ENCODE measurements at regions not wholly inside any gene's neighbourhood (a gene's known extent, or its start where the extent isn't known, plus 50 kb on each side); places are given as distances from the start of the nearest gene placed in this dataset.

DNA sequence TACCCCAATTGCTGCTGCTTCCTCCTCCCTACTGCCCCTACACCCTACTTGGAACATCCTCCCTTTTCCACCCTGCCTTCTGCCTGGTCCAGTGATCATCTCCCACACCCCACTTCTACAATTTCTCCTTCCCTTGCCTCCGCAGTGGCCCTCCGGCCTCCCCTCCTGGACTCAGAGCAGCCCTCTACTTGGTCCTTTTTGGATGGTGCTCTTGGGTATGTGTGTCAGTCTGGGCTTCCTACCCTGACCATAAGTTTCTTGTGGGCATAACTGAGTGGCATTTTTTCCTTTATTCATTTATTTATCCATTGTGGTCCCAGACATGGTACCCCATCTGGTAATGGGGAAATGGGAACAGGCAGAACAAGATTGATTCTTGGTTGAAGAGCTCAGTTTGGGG, 111.4 kb upstream of the NAV2 start:
- H2BK5ac ChIP-seq (ENCODE audit: low read length): no peak overlapping the region
- no peak overlapping the region for H2AFZ ChIP-seq (ENCODE audit: low read length)
- H3K4me1 ChIP-seq (ENCODE audit: control insufficient read depth in 2 of 2, insufficient read depth in 1 of 2, low read depth in 1 of 2, low read length in 2 of 2): peaks cover 2 to 4% of the 10 kb centered on the region in 2 donors
- WGBS, 2 donors (ENCODE audit: extremely low coverage in 2 of 2, insufficient read length in 2 of 2, insufficient replicate concordance in 1 of 2): no CpG with 5 or more reads among the region's 2 CpGs
- no peak overlapping the region for H3K27ac ChIP-seq (replicated peaks; ENCODE audit: low read length)
- no peak overlapping the region for H4K8ac ChIP-seq (ENCODE audit: low read depth, low read length)
- H4K91ac ChIP-seq (ENCODE audit: low read depth, low read length, poor library complexity): no peak overlapping the region
- H3K9ac ChIP-seq (ENCODE audit: low read depth, low read length, poor library complexity): peak overlapping the region; percentile 22
- H2BK120ac ChIP-seq (ENCODE audit: low read depth, low read length): no peak overlapping the region
- peaks cover 0 to 3% of the 10 kb centered on the region in 2 donors for H3K9me3 ChIP-seq (replicated peaks in 1 of 2; ENCODE audit: control insufficient read depth in 2 of 2, insufficient read depth in 1 of 2, low read depth in 1 of 2, low read length in 2 of 2)
- H3K4me2 ChIP-seq (ENCODE audit: insufficient read depth, low read length, poor library complexity, severe bottlenecking): no peak overlapping the region
- no peaks in the 10 kb centered on the region for H3K36me3 ChIP-seq (replicated peaks in 1 of 2; ENCODE audit: control insufficient read depth in 2 of 2, insufficient read depth in 2 of 2, low read length in 2 of 2)
- H3K27me3 ChIP-seq (ENCODE audit: control insufficient read depth in 3 of 3, insufficient read depth in 3 of 3, low read depth in 1 of 3, low read length in 3 of 3): no peaks in the 10 kb centered on the region
- no peak overlapping the region for H3K23ac ChIP-seq (ENCODE audit: low read depth, low read length, poor library complexity)
- no peak overlapping the region for H2AK5ac ChIP-seq (ENCODE audit: low read depth, low read length)
- no peak overlapping the region for H3K18ac ChIP-seq (ENCODE audit: low read length)
- no peak overlapping the region for H3K14ac ChIP-seq (ENCODE audit: low read length)
- no peaks in the 10 kb centered on the region for H3K79me1 ChIP-seq (ENCODE audit: low read depth, low read length)
- no peak overlapping the region for H2BK15ac ChIP-seq (ENCODE audit: low read length)
- H2BK12ac ChIP-seq (ENCODE audit: low read length): no peak overlapping the region
- no peak overlapping the region for H3K4me3 ChIP-seq (ENCODE audit: low read length in 2 of 2)
- DNase-seq (ENCODE audit: low spot score): no peak
- H3K4ac ChIP-seq (ENCODE audit: low read length): no peak overlapping the region

GRCh38 chr11:19599681-19600080, 113.0 kb upstream of the NAV2 start:
- no peaks in the 10 kb centered on the region for H3K27me3 ChIP-seq (ENCODE audit: control insufficient read depth in 3 of 3, insufficient read depth in 3 of 3, low read depth in 1 of 3, low read length in 3 of 3)
- no peak overlapping the region for H4K8ac ChIP-seq (ENCODE audit: low read depth, low read length)
- H3K27ac ChIP-seq (replicated peaks; ENCODE audit: low read length): no peak overlapping the region
- H3K4me2 ChIP-seq (ENCODE audit: insufficient read depth, low read length, poor library complexity, severe bottlenecking): no peak overlapping the region
- H3K4me3 ChIP-seq (ENCODE audit: low read length in 2 of 2): no peak overlapping the region
- no peaks in the 10 kb centered on the region for H3K36me3 ChIP-seq (replicated peaks in 1 of 2; ENCODE audit: control insufficient read depth in 2 of 2, insufficient read depth in 2 of 2, low read length in 2 of 2)
- no peak overlapping the region for H2AFZ ChIP-seq (ENCODE audit: low read length)
- no peak overlapping the region for H2BK15ac ChIP-seq (ENCODE audit: low read length)
- H2BK120ac ChIP-seq (ENCODE audit: low read depth, low read length): no peak overlapping the region
- H3K4me1 ChIP-seq (ENCODE audit: control insufficient read depth in 2 of 2, insufficient read depth in 1 of 2, low read depth in 1 of 2, low read length in 2 of 2): peaks cover 2 to 4% of the 10 kb centered on the region in 2 donors
- no peak overlapping the region for H2BK12ac ChIP-seq (ENCODE audit: low read length)
- no peak for DNase-seq (ENCODE audit: low spot score)
- H4K91ac ChIP-seq (ENCODE audit: low read depth, low read length, poor library complexity): no peak overlapping the region
- no peak overlapping the region for H2BK5ac ChIP-seq (ENCODE audit: low read length)
- H3K79me1 ChIP-seq (ENCODE audit: low read depth, low read length): no peaks in the 10 kb centered on the region
- peaks cover 0 to 3% of the 10 kb centered on the region in 2 donors for H3K9me3 ChIP-seq (replicated peaks in 1 of 2; ENCODE audit: control insufficient read depth in 2 of 2, insufficient read depth in 1 of 2, low read depth in 1 of 2, low read length in 2 of 2)
- no peak overlapping the region for H3K14ac ChIP-seq (ENCODE audit: low read length)
- no peak overlapping the region for H3K4ac ChIP-seq (ENCODE audit: low read length)
- no peak overlapping the region for H3K9ac ChIP-seq (ENCODE audit: low read depth, low read length, poor library complexity)
- H2AK5ac ChIP-seq (ENCODE audit: low read depth, low read length): no peak overlapping the region
- WGBS, 2 donors (ENCODE audit: extremely low coverage in 2 of 2, insufficient read length in 2 of 2, insufficient replicate concordance in 1 of 2): no CpG with 5 or more reads among the region's 4 CpGs
- H3K18ac ChIP-seq (ENCODE audit: low read length): no peak overlapping the region
- no peak overlapping the region for H3K23ac ChIP-seq (ENCODE audit: low read depth, low read length, poor library complexity)

DNA sequence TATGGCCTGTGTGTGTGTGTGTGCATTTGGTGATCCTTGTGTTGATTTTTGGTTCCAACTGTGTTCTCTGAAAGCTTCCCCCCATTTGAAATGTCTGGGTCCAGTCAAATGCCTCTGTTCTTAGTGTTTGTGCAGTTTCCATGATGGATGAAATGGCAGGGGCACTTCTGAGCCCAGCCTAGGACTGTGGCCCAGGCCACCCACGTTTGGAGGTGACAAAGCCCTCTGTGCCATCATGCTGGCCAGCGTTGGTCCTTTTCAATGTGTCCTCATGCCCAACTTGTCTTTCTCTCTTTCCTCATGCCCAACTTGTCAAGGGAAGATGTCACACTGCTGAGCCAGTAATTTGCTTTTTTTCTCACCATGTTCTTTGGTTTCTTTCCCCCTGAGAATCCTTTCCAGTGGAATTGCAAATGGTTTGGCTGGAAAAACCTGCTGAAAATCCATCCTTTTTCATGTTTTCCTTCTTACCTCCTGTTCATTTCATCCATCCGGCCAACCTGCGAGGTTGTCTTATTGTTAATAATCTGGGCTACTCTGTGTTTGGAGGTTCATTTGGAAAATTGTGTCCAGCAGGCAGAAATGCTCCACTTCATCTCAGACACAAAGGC, 113.7 kb upstream of the NAV2 start:
- no peak overlapping the region for H2BK12ac ChIP-seq (ENCODE audit: low read length)
- no peak overlapping the region for H2BK5ac ChIP-seq (ENCODE audit: low read length)
- H3K23ac ChIP-seq (ENCODE audit: low read depth, low read length, poor library complexity): no peak overlapping the region
- H3K4me1 ChIP-seq (ENCODE audit: control insufficient read depth in 2 of 2, insufficient read depth in 1 of 2, low read depth in 1 of 2, low read length in 2 of 2): peaks cover 2 to 4% of the 10 kb centered on the region in 2 donors
- no peak overlapping the region for H2BK120ac ChIP-seq (ENCODE audit: low read depth, low read length)
- no peak overlapping the region for H3K4me3 ChIP-seq (ENCODE audit: low read length in 2 of 2)
- peaks cover 0 to 2% of the 10 kb centered on the region in 2 donors for H3K9me3 ChIP-seq (replicated peaks in 1 of 2; ENCODE audit: control insufficient read depth in 2 of 2, insufficient read depth in 1 of 2, low read depth in 1 of 2, low read length in 2 of 2)
- H3K4me2 ChIP-seq (ENCODE audit: insufficient read depth, low read length, poor library complexity, severe bottlenecking): no peak overlapping the region
- H3K79me1 ChIP-seq (ENCODE audit: low read depth, low read length): no peaks in the 10 kb centered on the region
- H3K18ac ChIP-seq (ENCODE audit: low read length): no peak overlapping the region
- no peak overlapping the region for H2AK5ac ChIP-seq (ENCODE audit: low read depth, low read length)
- DNase-seq (ENCODE audit: low spot score): no peak
- no peak overlapping the region for H3K9ac ChIP-seq (ENCODE audit: low read depth, low read length, poor library complexity)
- no peak overlapping the region for H4K91ac ChIP-seq (ENCODE audit: low read depth, low read length, poor library complexity)
- H3K4ac ChIP-seq (ENCODE audit: low read length): no peak overlapping the region
- no peak overlapping the region for H2AFZ ChIP-seq (ENCODE audit: low read length)
- no peaks in the 10 kb centered on the region for H3K27me3 ChIP-seq (ENCODE audit: control insufficient read depth in 3 of 3, insufficient read depth in 3 of 3, low read depth in 1 of 3, low read length in 3 of 3)
- no CpG with 5 or more reads among the region's 4 CpGs for WGBS, 2 donors (ENCODE audit: extremely low coverage in 2 of 2, insufficient read length in 2 of 2, insufficient replicate concordance in 1 of 2)
- H2BK15ac ChIP-seq (ENCODE audit: low read length): no peak overlapping the region
- no peaks in the 10 kb centered on the region for H3K36me3 ChIP-seq (replicated peaks in 1 of 2; ENCODE audit: control insufficient read depth in 2 of 2, insufficient read depth in 2 of 2, low read length in 2 of 2)
- H3K27ac ChIP-seq (replicated peaks; ENCODE audit: low read length): no peak overlapping the region
- H4K8ac ChIP-seq (ENCODE audit: low read depth, low read length): no peak overlapping the region
- H3K14ac ChIP-seq (ENCODE audit: low read length): no peak overlapping the region

GRCh38 chr11:19598456-19598855, 114.2 kb upstream of the NAV2 start:
- Histone ChIP-seq H3K9ac (ENCODE audit: low read depth, low read length, poor library complexity) (no peak overlapping the region), H3K4me3 (ENCODE audit: low read length in 2 of 2) (no peak overlapping the region), H2BK5ac (ENCODE audit: low read length) (no peak overlapping the region), H2BK12ac (ENCODE audit: low read length) (no peak overlapping the region), H4K91ac (ENCODE audit: low read depth, low read length, poor library complexity) (no peak overlapping the region), H2AFZ (ENCODE audit: low read length) (no peak overlapping the region), H3K27ac (replicated peaks; ENCODE audit: low read length) (no peak overlapping the region), H3K18ac (ENCODE audit: low read length) (no peak overlapping the region), H2AK5ac (ENCODE audit: low read depth, low read length) (no peak overlapping the region), H4K8ac (ENCODE audit: low read depth, low read length) (no peak overlapping the region), H2BK15ac (ENCODE audit: low read length) (no peak overlapping the region), H3K4me1 (ENCODE audit: control insufficient read depth in 2 of 2, insufficient read depth in 1 of 2, low read depth in 1 of 2, low read length in 2 of 2) (peaks cover 2 to 4% of the 10 kb centered on the region in 2 donors), H3K79me1 (ENCODE audit: low read depth, low read length) (no peaks in the 10 kb centered on the region), H3K9me3 (replicated peaks in 1 of 2; ENCODE audit: control insufficient read depth in 2 of 2, insufficient read depth in 1 of 2, low read depth in 1 of 2, low read length in 2 of 2) (peaks cover 0 to 2% of the 10 kb centered on the region in 2 donors), H3K14ac (ENCODE audit: low read length) (no peak overlapping the region), H3K36me3 (replicated peaks in 1 of 2; ENCODE audit: control insufficient read depth in 2 of 2, insufficient read depth in 2 of 2, low read length in 2 of 2) (no peaks in the 10 kb centered on the region), H3K27me3 (ENCODE audit: control insufficient read depth in 3 of 3, insufficient read depth in 3 of 3, low read depth in 1 of 3, low read length in 3 of 3) (no peaks in the 10 kb centered on the region), H3K23ac (ENCODE audit: low read depth, low read length, poor library complexity) (no peak overlapping the region), H3K4me2 (ENCODE audit: insufficient read depth, low read length, poor library complexity, severe bottlenecking) (no peak overlapping the region), H2BK120ac (ENCODE audit: low read depth, low read length) (no peak overlapping the region), H3K4ac (ENCODE audit: low read length) (no peak overlapping the region)
- no CpG with 5 or more reads among the region's 3 CpGs for WGBS, 2 donors (ENCODE audit: extremely low coverage in 2 of 2, insufficient read length in 2 of 2, insufficient replicate concordance in 1 of 2)
- no peak for DNase-seq (ENCODE audit: low spot score)

Data from neuronal stem cell (in vitro differentiated cells).